ENCODE measurements at regions not wholly inside any gene's neighbourhood (a gene's known extent, or its start where the extent isn't known, plus 50 kb on each side); places are given as distances from the start of the nearest gene placed in this dataset.

- no peak overlapping the region for H3K4me3 ChIP-seq (ENCODE audit: low read depth, low read length)
- TF ChIP-seq CTCF (IDR thresholded peaks at IDR 0.05; ENCODE audit: borderline replicate concordance, insufficient read depth, low read depth, low read length) = no peak
These were observed 67.1 kb downstream of the SERPINA3 start for GRCh38 chr14:94679106-94679810.

DNA sequence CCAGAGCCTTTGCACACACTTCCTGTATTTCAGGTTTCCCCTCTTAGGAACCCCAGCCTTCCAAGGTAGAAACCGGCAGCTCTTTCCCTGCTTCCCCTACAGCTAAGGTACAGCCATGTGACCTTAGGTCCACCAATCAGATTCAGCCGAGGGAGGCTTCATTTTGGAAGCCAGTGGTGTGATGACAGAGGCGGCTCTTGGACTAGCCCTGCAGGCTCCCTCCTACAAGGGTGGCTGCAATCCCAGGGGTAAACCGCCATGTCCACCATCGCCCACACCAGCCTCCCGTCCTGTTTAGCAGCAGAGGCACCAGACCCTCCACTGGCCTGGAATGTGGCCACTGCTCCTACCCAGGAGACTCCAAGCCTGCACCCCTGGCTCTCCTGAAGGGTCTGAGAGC lies 65.6 kb downstream of the SERPINA3 start:
- H3K4me3 ChIP-seq (ENCODE audit: low read depth, low read length) = no peak overlapping the region
- no peak for TF ChIP-seq CTCF (IDR thresholded peaks at IDR 0.05; ENCODE audit: borderline replicate concordance, insufficient read depth, low read depth, low read length)

DNA sequence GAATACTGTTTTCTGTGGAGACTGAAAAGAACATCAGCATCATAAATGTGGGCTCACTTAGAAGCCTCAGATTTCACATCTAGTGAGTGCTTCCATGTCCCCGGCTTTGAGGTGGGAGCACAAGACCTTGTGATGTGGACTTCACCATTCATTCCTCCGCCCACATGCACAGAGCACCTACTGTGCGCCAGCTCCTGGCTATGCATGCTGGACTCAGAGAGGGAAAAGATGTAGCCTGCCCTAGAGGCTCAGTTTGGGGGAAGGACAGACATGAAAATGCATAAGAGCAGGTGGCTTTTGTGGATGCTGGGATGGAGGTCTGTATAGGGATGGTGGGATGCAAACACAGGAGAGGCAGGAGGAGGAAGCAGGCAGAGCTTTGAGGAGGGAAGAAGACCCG lies 65.0 kb downstream of the SERPINA3 start:
- no peak for TF ChIP-seq CTCF (IDR thresholded peaks at IDR 0.05; ENCODE audit: borderline replicate concordance, insufficient read depth, low read depth, low read length)
- no peak overlapping the region for H3K4me3 ChIP-seq (ENCODE audit: low read depth, low read length)

DNA sequence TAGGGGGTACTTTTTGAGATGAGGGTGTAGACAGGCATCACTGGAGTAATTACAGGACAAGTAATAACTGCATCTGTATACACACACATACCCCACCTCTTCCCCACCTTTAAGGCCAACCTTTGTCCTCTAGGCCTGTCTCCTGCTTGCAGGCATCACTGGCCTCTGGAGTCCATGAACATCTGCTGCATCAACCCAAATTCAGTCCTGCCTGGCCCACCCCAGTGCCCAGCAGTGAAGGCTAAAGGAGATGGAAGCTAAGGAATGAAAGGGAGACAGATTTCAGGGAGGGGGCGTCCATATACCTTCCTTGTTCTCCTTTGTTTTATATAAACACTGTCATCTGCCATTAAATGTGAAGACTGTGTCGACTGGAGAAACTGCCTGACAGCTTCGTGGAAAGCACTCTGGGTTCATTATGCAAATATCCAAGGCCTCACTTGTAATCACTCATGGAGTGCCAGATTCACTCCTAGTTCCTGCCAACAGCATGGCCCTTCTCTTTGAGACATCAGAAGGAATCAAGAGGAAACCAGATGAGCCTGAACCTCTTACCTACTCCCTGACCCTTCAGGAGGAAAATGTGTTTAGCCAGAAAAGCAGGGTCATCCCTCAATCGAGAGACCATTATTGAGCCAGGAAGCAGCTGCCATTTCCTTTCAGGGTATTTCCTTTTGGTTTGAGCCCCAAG lies 64.4 kb downstream of the SERPINA3 start:
- TF ChIP-seq CTCF (IDR thresholded peaks at IDR 0.05; ENCODE audit: borderline replicate concordance, insufficient read depth, low read depth, low read length) = no peak

GRCh38 chr14:94675036-94675435 lies 62.8 kb downstream of the SERPINA3 start:
- no peak for TF ChIP-seq CTCF (IDR thresholded peaks at IDR 0.05; ENCODE audit: borderline replicate concordance, insufficient read depth, low read depth, low read length)

More for the DNA sequence above, 64.4 kb downstream of the SERPINA3 start:
- H3K4me3 ChIP-seq (ENCODE audit: low read depth, low read length) = no peak overlapping the region

DNA sequence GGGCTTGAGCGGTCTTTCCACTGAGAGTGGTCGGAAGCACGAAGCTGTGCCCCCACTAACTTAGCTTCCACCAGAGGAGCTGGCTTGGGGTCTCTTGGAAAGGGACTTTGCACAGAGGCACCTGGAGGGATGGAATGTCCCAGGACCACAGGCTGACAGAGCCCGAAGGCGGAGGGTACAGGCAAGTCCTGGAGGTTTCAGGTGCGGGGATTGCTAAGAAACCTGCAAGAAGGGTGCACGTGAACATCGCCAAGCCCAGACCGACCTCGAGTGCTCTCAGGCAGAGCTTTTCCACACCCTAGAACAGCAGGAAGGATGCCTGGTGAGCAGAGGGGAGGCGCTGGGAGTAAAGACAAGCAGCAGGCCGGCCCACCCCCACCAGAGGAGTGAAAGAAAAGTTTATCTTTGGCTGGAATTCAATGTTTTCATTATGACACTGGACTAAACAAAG lies 61.6 kb downstream of the SERPINA3 start:
- no peak for TF ChIP-seq CTCF (IDR thresholded peaks at IDR 0.05; ENCODE audit: borderline replicate concordance, insufficient read depth, low read depth, low read length)

More at GRCh38 chr14:94675036-94675435, 62.8 kb downstream of the SERPINA3 start:
- H3K4me3 ChIP-seq (ENCODE audit: low read depth, low read length) = no peak overlapping the region

More for the DNA sequence above, 61.6 kb downstream of the SERPINA3 start:
- H3K4me3 ChIP-seq (ENCODE audit: low read depth, low read length) = no peak overlapping the region

Measured in GM12875 (cell line).